ENCODE measurements at regions not wholly inside any gene's neighbourhood (a gene's known extent, or its start where the extent isn't known, plus 50 kb on each side); places are given as distances from the start of the nearest gene placed in this dataset.

- TF ChIP-seq CTCF (IDR thresholded peaks at IDR 0.05; ENCODE audit: insufficient read depth, low read length) (no peak), POLR2AphosphoS5 (IDR thresholded peaks at IDR 0.05; ENCODE audit: low read depth) (no peak), REST (IDR thresholded peaks at IDR 0.05; ENCODE audit: insufficient replicate concordance, low read depth) (no peak), GABPA (IDR thresholded peaks at IDR 0.05; ENCODE audit: low read depth) (no peak), SPI1 (IDR thresholded peaks at IDR 0.05; ENCODE audit: borderline replicate concordance, low read depth) (no peak)
These were observed 106.3 kb upstream of the AKR1E2 start for GRCh38 chr10:4719671-4720070.
